ENCODE measurements at regions not wholly inside any gene's neighbourhood (a gene's known extent, or its start where the extent isn't known, plus 50 kb on each side); places are given as distances from the start of the nearest gene placed in this dataset.

GRCh38 chr1:56304975-56305374, 274.4 kb downstream of the PLPP3 start:
- DNase-seq, result no peak

DNA sequence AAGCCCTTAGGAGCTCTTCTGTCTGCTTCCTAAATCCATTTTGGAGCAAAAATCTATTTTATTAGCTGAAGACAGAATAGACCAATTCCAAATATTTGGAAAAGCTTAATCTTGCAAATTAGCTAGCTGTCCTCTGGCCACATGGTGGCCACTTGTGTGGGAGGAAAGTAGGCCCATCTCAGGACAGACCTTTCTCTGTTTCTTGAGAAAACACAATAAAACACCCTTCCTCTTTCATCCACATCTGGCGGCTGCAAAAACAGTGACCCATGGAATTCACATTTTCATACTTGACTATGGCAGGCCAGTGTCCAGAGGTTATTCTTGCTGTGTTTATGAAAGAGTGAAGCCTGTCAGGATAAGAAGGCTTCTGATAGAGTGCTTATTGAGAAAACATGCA, 275.6 kb downstream of the PLPP3 start:
- no peak for DNase-seq

GRCh38 chr1:56302878-56303277, 276.5 kb downstream of the PLPP3 start:
- DNase-seq, result no peak

- DNase-seq, result no peak
These were observed 277.6 kb downstream of the PLPP3 start for GRCh38 chr1:56301791-56302190.

- no peak for DNase-seq
These were observed 278.5 kb downstream of the PLPP3 start for GRCh38 chr1:56300836-56301235.

DNA sequence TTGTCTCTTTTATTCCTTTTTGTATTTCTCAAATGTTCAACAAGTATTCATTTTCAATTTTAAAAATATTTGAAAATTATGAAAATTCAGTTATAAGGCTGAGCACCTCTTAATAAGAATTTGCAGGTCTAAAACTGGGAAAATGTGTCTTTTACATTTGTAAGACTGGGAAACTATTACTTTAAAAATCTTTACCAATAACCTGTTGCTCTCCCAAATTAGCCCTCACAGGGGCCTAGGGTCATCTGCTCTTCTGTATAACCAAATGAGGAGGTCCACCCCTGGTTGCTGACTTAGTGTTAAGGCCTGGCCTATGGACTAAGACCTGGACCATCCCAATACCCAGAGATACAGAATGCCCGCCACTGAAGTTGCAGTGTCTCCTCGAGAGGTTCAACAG, 280.5 kb downstream of the PLPP3 start:
- no peak for DNase-seq

DNA sequence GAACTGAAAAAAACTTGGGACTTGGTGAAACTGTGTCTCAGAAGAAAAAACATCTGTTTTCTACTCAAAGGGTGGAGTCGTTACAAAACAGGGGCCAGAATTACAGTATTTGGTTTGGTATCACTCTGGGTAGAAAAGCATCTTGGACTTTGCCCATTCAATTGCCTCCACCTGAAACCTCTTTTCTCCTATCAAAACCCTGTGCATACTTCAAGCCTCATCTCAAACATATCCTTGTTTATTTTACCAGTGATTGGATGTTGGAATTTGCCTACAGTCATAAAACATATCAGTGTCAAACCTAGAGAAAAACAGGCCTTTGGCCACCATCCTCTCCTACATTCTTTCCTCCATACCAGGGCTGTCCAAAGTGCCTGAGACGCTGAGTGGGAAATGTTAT, 281.5 kb downstream of the PLPP3 start:
- no peak for DNase-seq

DNA sequence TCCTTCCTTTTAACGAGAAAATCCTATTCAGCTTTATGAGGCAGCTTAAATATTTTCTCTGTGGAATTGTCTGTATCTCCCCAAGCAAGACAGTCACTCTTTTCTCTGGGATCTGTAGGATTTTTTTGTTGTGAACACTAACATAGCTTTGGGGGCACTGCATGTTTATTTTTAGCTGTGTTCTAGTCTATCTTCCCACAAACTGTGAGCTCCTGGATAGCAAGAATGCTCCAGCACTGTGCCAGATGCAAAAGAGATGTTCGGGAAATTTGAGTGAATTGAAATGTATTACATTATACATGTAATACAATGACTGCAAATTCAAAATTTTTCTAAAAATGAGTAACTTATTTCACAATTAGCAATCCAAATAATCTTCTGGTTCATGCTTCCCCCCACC, 282.2 kb downstream of the PLPP3 start:
- DNase-seq, result no peak

DNA sequence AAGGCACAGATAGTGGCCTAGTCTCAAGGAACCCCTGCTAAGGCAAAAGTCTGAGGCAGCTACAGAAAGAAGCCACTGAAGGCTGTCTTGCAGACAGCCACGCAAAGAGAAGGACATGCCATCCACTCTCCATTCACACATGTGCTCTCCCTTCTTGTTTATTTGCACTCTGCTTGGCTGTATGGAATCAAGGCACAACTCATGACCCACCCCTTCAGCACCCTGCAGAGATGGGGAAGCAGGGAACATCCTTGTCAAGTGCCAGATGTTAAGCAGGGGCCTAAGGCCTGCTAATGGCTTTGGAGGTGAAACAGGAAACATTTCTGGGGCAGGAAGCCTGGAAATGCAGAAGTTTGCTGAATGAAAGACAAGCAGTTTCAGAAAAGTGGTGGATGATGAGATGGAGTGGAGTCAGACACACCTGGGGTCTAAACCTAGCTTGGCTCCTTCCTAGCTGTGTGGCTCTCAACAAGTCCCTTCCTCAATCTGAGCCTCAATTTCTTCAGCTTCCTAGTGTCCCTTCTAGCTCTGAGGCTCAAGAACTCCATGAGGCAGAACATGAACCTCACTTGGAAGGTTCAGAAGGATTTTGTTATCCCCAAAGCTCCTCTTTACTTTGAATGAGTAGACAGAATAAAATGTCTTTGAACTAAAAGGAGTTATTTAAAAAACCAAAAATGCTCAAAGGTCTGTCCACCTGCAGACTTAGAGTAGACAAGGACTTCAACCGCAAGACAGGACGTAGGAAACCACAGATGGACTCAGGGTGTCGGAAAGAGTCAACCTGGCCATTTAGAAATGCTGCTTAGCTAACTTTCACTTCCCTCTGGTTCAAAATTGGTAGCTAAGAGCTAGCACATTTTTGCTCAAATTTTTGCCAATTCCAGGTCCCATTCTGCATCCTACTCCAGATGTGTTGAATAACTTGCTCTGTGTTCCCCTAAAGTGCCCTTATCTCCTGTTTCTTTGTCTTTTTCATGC, 283.1 kb downstream of the PLPP3 start:
- no peak for DNase-seq

DNA sequence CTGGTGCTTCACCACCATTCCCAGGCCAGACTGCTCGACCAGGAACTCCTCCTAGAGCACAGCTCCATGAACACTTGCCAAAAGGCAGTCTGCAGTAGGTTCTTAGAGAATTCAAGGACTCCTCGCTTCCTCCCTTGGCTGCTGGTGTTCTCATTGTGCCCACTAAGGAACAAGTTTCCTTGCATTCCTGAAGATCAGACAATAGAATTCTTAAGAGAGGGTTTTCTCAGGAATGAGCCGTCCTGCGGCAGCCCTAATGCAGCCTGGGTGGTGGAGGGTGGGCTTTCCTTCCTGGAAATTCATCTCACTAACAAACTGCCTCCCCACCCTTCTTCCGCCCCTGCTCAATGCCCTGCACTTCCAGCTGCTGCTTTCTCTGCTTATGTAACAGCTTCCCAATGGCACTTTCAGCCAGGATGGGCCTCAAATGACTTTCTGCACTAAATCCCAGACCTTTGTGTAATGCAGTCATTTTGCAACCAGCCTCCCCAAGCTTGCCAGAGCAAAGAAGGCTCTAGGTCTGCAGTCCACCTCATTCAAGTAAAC, 287.9 kb downstream of the PLPP3 start:
- no peak for DNase-seq

DNA sequence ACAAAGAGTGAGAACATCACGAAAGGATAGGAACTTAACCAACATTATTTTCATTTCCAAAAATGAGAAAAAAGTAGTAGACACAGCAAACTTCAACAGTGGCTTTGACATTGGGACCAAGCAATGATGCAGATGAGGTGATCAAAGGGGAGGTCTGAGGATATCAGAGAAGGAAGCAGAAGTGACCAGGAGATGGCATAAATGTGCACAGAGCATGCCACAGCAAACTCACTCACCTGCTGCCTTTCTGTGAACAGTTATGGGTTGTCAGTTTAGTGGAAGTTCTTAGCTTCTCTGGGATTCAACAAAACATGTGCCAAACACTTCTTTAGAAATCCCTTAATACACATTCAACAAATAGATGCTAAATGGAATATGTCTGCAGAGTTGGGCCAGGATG, 290.1 kb downstream of the PLPP3 start:
- no peak for DNase-seq

- DNase-seq, result no peak
These were observed 291.6 kb downstream of the PLPP3 start for GRCh38 chr1:56287721-56288120.

DNA sequence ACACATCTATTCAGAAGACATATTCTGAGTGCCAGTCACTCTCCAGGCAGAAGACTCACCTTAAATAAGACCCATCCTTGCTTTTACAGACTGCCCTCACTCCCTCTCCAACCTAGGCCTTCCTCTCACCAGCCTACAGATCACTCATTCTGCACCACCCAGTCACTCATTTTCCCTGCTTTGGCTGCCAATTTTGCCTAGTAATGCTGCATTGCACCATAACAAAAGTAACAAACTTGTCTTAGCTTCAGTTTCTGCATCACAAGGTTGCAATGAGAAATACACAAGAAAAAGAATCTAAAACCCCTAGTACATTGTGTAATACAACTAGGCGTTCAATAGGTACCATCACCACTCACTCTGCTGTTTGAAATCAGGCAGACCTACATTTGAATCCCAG, 292.4 kb downstream of the PLPP3 start:
- no peak for DNase-seq

DNA sequence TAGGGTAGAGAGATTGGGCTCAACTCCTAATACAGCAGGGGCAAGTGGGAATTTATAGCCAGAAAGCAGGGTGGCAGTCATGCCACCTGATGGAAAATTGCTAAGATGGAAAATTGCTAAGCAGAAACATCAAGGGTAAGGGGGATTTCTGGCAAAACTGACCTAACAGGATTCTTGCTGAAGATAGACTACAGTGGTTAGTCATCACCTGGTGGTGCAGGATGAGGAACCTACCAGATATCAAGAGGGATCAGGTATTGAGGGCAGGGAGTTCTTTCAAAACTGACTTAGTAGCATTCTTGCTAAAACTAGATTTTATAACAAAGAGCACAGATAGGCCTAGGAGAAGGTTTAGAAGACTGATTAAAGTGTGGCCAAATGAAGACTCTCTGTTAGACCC, 292.9 kb downstream of the PLPP3 start:
- no peak for DNase-seq

DNA sequence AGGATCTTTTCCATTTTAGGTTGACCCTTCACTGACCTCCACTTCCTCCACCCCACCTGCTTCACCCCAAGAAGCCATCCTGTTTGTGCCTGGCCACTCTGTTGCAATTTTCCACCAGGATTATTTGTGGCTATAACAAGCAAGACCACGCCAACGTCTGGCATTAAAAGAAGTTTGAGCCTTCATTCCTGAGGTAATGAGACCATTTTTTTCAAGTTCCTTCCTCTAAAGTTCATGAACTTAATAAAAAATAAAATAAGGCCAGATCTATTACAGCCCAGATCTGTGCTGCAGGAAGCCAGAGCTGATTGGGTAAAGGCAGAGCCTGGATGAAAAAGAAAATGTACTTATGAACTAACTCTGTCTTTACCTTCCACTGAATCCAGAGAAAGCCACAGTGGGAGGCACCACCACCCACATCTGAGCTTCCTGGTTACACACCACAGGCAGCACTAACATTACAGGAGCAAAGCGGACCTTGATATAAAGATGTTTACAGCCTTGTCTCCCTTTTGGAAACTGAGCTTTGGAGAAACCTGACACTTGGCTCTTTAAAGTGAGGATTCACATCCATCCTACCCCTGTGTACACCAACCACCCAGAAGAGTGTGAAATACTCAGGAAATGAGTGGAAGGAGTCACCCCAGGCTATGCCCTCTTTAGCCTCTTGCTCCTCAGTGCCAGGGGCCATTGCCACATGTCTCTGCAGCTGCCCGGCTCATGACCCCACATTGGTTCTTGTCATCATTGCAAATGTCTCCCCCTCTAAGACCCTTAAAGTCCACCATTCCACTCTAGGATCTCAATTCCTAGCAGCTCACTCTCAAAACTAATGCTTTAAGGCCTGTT, 293.6 kb downstream of the PLPP3 start:
- DNase-seq, result no peak

- DNase-seq, result no peak
These were observed 294.4 kb downstream of the PLPP3 start for GRCh38 chr1:56284928-56285327.

GRCh38 chr1:56278061-56278460, 301.3 kb downstream of the PLPP3 start:
- DNase-seq, result no peak

GRCh38 chr1:56268519-56269140, 310.7 kb downstream of the PLPP3 start:
- DNase-seq, result no peak

DNA sequence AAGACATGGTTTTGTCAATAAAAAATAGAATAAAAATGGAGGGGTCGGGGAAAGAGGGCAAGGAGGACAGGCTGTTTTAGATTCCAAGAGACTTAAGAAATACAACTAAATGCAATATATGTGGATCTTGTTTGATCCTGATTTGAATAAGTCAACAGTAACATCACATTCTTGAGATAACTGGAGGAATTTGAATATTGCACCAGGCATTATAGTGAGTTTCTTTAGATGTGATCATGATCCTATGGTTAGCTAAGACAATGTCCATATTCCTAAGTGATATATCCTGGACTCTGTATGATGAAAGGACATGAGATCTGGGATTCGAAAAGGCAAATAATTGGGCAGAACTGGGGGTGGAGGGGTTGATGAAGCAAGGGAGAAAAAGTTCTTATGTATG, 311.8 kb downstream of the PLPP3 start:
- DNase-seq, result no peak

DNA sequence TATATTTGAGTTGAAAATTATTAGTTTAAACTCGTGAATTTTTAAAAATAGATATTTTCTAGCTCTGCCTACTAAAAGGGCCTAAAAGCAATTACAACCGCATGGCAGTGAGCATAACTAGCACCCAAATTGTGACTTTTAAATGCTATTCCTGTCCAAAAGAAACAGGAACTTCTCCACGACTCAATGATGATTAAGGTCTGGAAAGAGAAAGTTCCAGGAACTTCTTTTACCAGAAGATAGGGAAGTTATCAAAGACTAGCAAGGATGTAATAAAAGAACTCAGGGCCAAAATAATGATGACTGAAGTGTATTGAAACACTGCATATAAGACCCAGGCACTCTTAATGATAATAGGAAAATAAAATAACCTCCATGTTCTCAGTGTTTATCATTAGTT, 313.0 kb downstream of the PLPP3 start:
- DNase-seq, result no peak

- no peak for DNase-seq
These were observed 314.1 kb downstream of the PLPP3 start for GRCh38 chr1:56265216-56265615.

DNA sequence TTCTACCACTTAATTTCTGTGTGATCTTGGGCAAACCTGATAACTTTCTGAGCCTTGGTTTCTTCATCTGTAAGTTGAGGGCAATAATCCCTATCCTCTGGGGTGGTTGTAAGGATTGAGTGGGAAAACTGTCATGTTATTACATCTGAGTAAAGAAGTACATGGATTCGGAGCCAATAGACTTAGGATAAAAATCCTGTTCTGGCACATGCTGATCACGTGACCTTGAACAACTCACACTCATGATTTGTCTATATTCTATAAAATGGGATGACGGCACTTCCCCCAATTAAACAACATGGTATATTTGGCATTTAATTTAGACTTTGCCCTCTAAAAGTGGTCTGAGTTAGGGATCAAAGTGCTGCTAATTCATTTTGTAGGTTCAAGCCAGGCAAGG, 315.5 kb downstream of the PLPP3 start:
- DNase-seq, result no peak

- no peak for DNase-seq
These were observed 321.0 kb downstream of the PLPP3 start for GRCh38 chr1:56258371-56258770.
